ENCODE measurements at regions not wholly inside any gene's neighbourhood (a gene's known extent, or its start where the extent isn't known, plus 50 kb on each side); places are given as distances from the start of the nearest gene placed in this dataset.

DNA sequence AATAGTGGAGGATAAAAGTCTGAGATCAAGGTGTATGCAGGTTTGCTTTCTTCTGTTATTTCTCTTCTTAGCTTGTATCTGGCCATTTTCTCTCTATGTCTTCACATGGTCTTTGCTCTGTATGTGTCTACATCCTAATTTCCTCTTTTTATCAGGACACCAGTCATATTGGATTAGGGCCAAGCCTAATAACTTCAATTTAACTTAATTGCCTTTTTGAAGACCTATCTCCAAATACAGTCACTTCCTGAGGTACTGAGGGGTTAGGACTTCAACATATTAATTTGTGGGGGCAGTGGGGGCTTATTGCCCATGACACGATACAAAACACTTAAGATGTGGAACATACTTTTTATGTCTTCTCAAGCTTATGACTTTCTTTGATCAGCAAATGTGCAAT, 632.9 kb upstream of the CELF4 start:
- H3K27ac ChIP-seq = no peak overlapping the region
- TF ChIP-seq, protein P1, sequence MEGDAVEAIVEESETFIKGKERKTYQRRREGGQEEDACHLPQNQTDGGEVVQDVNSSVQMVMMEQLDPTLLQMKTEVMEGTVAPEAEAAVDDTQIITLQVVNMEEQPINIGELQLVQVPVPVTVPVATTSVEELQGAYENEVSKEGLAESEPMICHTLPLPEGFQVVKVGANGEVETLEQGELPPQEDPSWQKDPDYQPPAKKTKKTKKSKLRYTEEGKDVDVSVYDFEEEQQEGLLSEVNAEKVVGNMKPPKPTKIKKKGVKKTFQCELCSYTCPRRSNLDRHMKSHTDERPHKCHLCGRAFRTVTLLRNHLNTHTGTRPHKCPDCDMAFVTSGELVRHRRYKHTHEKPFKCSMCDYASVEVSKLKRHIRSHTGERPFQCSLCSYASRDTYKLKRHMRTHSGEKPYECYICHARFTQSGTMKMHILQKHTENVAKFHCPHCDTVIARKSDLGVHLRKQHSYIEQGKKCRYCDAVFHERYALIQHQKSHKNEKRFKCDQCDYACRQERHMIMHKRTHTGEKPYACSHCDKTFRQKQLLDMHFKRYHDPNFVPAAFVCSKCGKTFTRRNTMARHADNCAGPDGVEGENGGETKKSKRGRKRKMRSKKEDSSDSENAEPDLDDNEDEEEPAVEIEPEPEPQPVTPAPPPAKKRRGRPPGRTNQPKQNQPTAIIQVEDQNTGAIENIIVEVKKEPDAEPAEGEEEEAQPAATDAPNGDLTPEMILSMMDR (IDR thresholded peaks at IDR 0.05) = no peak
- no peak for TF ChIP-seq POLR2A (IDR thresholded peaks at IDR 0.05)
- 72 to 89% (median 77%) methylated on average over 1 of the region's 1 CpG for WGBS, 4 donors
- no peaks in the 10 kb centered on the region for H3K4me1 ChIP-seq
- intact Hi-C loops (cut with DNase I) = no loop called here
- H3K9me3 ChIP-seq = peaks cover 0 to 6% (median 0%) of the 10 kb centered on the region in 12 donors
- no peaks in the 10 kb centered on the region for H3K27me3 ChIP-seq
- no peaks in the 10 kb centered on the region for H3K36me3 ChIP-seq
- DNase-seq (no peak), ATAC-seq (no peak)
- H3K4me3 ChIP-seq = no peak overlapping the region

DNA sequence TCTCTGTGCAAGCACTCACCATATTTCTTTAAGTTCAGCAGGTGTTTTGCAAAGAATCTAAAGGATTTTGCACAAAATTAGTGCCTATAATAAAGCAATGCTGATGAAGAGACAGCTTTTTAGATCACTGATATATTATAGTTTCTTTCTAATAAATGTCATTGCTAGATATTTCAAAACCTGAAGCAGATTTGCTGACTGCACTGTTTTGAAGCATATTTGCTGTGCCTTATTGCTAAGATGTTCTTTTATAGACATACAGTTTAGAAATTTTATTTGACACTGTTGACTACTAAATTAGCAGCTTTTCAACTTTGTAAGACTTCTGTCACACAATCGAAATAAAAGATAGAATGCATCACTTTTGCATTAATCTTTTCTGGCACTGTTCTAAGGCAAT, 620.9 kb upstream of the CELF4 start:
- H3K4me1 ChIP-seq = no peaks in the 10 kb centered on the region
- H3K27me3 ChIP-seq = no peaks in the 10 kb centered on the region
- H3K27ac ChIP-seq = no peak overlapping the region
- no peaks in the 10 kb centered on the region for H3K36me3 ChIP-seq
- H3K4me3 ChIP-seq = no peak overlapping the region
- H3K9me3 ChIP-seq = peaks cover 0 to 15% (median 8%) of the 10 kb centered on the region in 12 donors
- no peak for ATAC-seq
- no peak for TF ChIP-seq POLR2A (IDR thresholded peaks at IDR 0.05)
- TF ChIP-seq, protein P1 (IDR thresholded peaks at IDR 0.05) = no peak
- no peak for DNase-seq
- WGBS, 4 donors = 67 to 80% (median 74%) methylated on average over 1 of the region's 1 CpG
- intact Hi-C loops (cut with DNase I) = no loop called here

DNA sequence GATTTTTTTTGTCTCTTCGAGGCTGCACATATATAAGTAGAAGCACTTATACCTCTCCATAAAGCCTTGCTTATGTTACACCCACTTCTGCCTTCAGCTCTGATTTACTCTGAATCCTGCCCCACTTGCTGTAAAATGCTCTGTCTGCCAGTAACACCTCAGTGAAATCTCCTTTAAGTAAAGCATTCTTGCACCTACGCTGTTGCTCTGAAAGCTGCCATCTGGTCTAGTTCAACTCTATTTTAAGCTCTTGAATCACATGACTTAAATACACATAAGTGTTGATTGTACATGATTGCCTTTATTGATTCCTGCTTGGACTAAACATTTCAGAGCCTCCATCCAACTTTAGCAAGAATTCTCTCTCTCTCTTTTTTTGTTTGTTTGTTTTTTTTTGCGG, 609.0 kb upstream of the CELF4 start:
- H3K36me3 ChIP-seq = no peaks in the 10 kb centered on the region
- ATAC-seq = no peak
- intact Hi-C loops (cut with DNase I) = no loop called here
- H3K27ac ChIP-seq = no peak overlapping the region
- H3K27me3 ChIP-seq = no peaks in the 10 kb centered on the region
- TF ChIP-seq POLR2A (IDR thresholded peaks at IDR 0.05) = no peak
- TF ChIP-seq, protein P1 (IDR thresholded peaks at IDR 0.05) = no peak
- DNase-seq = no peak
- no peak overlapping the region for H3K4me3 ChIP-seq
- WGBS, 4 donors = 40 to 53% (median 46%) methylated on average over 3 of the region's 3 CpGs
- H3K9me3 ChIP-seq = no peaks in the 10 kb centered on the region
- H3K4me1 ChIP-seq = no peaks in the 10 kb centered on the region

DNA sequence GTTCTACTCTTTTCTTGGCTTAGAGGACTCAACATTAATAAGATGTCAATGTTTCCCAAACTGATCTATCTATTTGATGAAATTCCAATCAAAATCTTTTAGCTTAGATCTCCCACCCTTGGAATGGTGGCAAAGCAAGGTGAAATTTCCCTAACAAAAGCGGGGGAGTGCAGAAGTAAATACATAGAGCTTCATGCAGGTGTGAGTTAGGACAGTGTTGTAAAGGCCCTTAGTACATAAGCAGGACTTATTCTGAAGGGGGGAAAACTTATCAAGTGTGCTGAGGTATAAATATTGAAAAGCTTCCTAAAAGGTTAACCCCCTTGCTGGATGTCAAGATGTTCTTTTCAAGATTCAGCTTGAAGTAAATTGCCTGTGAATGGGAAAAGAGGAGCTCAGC, 608.6 kb upstream of the CELF4 start:
- intact Hi-C loops (cut with DNase I) = no loop called here
- 92 to 96% (median 94%) methylated on average over 1 of the region's 1 CpG for WGBS, 4 donors
- TF ChIP-seq, protein P1 (IDR thresholded peaks at IDR 0.05) = no peak

More for the DNA sequence above, 608.6 kb upstream of the CELF4 start:
- ATAC-seq (no peak), DNase-seq (no peak)
- Histone ChIP-seq H3K4me1 (no peaks in the 10 kb centered on the region), H3K27ac (no peak overlapping the region), H3K27me3 (no peaks in the 10 kb centered on the region), H3K36me3 (no peaks in the 10 kb centered on the region), H3K4me3 (no peak overlapping the region), H3K9me3 (no peaks in the 10 kb centered on the region)
